H1 (cell line): ENCODE measurements at regions not wholly inside any gene's neighbourhood (a gene's known extent, or its start where the extent isn't known, plus 50 kb on each side); places are given as distances from the start of the nearest gene placed in this dataset.

ENCODE experiments used
- ASH2L ChIP-seq: fragments of 200-600, 300-600 bp; sonication (generic); IDR thresholded peaks from one replicate; pipeline ENCODE4 v1.7.1; 2017; ENCODE audit warnings: low read length
- BACH1 ChIP-seq: IDR thresholded peaks from 2 replicates; pipeline ENCODE4 v1.6.1; 2012; ENCODE audit warnings: low read length, improper control_type of control experiment
- CBX5 ChIP-seq: fragments of 300-800, 300-1000 bp; sonication (generic); IDR thresholded peaks from 2 replicates; pipeline ENCODE4 v1.7.1; 2016; ENCODE audit warnings: antibody characterized with exemption, low read length, low read depth
- CBX8 ChIP-seq: fragments of 300-800, 300-1000 bp; sonication (generic); IDR thresholded peaks from 2 replicates; pipeline ENCODE4 v1.7.1; 2016; ENCODE audit warnings: low read depth, low read length, borderline replicate concordance
- E2F6 ChIP-seq: IDR thresholded peaks from 2 replicates; pipeline ENCODE4 v1.6.1; 2012; ENCODE audit warnings: inconsistent platforms
- JUN ChIP-seq: IDR thresholded peaks from 2 replicates; pipeline ENCODE4 v1.6.1; 2011; ENCODE audit warnings: low read depth, mild to moderate bottlenecking, improper control_type of control experiment, low read length
- POLR2A ChIP-seq, 2 experiments: IDR thresholded peaks; 1 replicate in 1 of 2; 2 replicates in 1 of 2; pipeline ENCODE4 v1.6.1; 2011; ENCODE audit warnings: low read depth in 2 of 2, low read length in 2 of 2, mild to moderate bottlenecking in 2 of 2; ENCODE audit errors: control extremely low read depth in 1 of 2
- POU5F1 ChIP-seq: IDR thresholded peaks from 2 replicates; pipeline ENCODE4 v1.6.1; 2011; ENCODE audit warnings: low read depth, mild to moderate bottlenecking, low read length, moderate library complexity
- RAD21 ChIP-seq, 2 experiments: IDR thresholded peaks in 1 of 2; conservative IDR thresholded peaks in 1 of 2; 2 replicates each; pipeline ENCODE4 v1.6.1; 2011; ENCODE audit warnings: low read depth in 2 of 2, low read length in 2 of 2, improper control_type of control experiment in 1 of 2, inconsistent platforms in 1 of 2, mild to moderate bottlenecking in 1 of 2, moderate library complexity in 1 of 2
- SP1 ChIP-seq: IDR thresholded peaks from 2 replicates; pipeline ENCODE4 v1.6.1; 2011; ENCODE audit warnings: low read depth, low read length
- TCF12 ChIP-seq: IDR thresholded peaks from 2 replicates; pipeline ENCODE4 v1.6.1; 2011; ENCODE audit warnings: low read depth, mild to moderate bottlenecking, low read length
- TF ChIP-seq, protein P1 (sequence below): fragments of 300-600 bp; sonication (generic); IDR thresholded peaks from 2 replicates; pipeline ENCODE4 v1.7.1; 2012; ENCODE audit warnings: low read length, moderate library complexity, mild to moderate bottlenecking, inconsistent platforms; ENCODE audit not compliant: insufficient replicate concordance

- TF ChIP-seq, protein P1, sequence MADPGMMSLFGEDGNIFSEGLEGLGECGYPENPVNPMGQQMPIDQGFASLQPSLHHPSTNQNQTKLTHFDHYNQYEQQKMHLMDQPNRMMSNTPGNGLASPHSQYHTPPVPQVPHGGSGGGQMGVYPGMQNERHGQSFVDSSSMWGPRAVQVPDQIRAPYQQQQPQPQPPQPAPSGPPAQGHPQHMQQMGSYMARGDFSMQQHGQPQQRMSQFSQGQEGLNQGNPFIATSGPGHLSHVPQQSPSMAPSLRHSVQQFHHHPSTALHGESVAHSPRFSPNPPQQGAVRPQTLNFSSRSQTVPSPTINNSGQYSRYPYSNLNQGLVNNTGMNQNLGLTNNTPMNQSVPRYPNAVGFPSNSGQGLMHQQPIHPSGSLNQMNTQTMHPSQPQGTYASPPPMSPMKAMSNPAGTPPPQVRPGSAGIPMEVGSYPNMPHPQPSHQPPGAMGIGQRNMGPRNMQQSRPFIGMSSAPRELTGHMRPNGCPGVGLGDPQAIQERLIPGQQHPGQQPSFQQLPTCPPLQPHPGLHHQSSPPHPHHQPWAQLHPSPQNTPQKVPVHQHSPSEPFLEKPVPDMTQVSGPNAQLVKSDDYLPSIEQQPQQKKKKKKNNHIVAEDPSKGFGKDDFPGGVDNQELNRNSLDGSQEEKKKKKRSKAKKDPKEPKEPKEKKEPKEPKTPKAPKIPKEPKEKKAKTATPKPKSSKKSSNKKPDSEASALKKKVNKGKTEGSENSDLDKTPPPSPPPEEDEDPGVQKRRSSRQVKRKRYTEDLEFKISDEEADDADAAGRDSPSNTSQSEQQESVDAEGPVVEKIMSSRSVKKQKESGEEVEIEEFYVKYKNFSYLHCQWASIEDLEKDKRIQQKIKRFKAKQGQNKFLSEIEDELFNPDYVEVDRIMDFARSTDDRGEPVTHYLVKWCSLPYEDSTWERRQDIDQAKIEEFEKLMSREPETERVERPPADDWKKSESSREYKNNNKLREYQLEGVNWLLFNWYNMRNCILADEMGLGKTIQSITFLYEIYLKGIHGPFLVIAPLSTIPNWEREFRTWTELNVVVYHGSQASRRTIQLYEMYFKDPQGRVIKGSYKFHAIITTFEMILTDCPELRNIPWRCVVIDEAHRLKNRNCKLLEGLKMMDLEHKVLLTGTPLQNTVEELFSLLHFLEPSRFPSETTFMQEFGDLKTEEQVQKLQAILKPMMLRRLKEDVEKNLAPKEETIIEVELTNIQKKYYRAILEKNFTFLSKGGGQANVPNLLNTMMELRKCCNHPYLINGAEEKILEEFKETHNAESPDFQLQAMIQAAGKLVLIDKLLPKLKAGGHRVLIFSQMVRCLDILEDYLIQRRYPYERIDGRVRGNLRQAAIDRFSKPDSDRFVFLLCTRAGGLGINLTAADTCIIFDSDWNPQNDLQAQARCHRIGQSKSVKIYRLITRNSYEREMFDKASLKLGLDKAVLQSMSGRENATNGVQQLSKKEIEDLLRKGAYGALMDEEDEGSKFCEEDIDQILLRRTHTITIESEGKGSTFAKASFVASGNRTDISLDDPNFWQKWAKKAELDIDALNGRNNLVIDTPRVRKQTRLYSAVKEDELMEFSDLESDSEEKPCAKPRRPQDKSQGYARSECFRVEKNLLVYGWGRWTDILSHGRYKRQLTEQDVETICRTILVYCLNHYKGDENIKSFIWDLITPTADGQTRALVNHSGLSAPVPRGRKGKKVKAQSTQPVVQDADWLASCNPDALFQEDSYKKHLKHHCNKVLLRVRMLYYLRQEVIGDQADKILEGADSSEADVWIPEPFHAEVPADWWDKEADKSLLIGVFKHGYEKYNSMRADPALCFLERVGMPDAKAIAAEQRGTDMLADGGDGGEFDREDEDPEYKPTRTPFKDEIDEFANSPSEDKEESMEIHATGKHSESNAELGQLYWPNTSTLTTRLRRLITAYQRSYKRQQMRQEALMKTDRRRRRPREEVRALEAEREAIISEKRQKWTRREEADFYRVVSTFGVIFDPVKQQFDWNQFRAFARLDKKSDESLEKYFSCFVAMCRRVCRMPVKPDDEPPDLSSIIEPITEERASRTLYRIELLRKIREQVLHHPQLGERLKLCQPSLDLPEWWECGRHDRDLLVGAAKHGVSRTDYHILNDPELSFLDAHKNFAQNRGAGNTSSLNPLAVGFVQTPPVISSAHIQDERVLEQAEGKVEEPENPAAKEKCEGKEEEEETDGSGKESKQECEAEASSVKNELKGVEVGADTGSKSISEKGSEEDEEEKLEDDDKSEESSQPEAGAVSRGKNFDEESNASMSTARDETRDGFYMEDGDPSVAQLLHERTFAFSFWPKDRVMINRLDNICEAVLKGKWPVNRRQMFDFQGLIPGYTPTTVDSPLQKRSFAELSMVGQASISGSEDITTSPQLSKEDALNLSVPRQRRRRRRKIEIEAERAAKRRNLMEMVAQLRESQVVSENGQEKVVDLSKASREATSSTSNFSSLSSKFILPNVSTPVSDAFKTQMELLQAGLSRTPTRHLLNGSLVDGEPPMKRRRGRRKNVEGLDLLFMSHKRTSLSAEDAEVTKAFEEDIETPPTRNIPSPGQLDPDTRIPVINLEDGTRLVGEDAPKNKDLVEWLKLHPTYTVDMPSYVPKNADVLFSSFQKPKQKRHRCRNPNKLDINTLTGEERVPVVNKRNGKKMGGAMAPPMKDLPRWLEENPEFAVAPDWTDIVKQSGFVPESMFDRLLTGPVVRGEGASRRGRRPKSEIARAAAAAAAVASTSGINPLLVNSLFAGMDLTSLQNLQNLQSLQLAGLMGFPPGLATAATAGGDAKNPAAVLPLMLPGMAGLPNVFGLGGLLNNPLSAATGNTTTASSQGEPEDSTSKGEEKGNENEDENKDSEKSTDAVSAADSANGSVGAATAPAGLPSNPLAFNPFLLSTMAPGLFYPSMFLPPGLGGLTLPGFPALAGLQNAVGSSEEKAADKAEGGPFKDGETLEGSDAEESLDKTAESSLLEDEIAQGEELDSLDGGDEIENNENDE = no peak
- no peak for TF ChIP-seq TCF12
- no peak for TF ChIP-seq E2F6
- TF ChIP-seq POLR2A (IDR thresholded peaks at IDR 0.05; ENCODE audit: control extremely low read depth in 1 of 2, low read depth in 2 of 2, low read length in 2 of 2) = no peak
- TF ChIP-seq RAD21 (IDR thresholded peaks at IDR 0.05 in 1 of 2, conservative IDR thresholded peaks at IDR 0.05 in 1 of 2; ENCODE audit: low read depth in 2 of 2, low read length in 2 of 2) = no peak
- no peak for TF ChIP-seq BACH1
- no peak for TF ChIP-seq CBX8
- TF ChIP-seq SP1 = no peak
- no peak for TF ChIP-seq ASH2L
- TF ChIP-seq JUN = no peak
- TF ChIP-seq CBX5 = no peak
- no peak for TF ChIP-seq POU5F1
- TF ChIP-seq, all 59 proteins: peak for 0
These were observed 172.2 kb upstream of the HAAO start (continued) for GRCh38 chr2:42964439-42965083.
